HepG2 (cell line): ENCODE measurements at regions not wholly inside any gene's neighbourhood (a gene's known extent, or its start where the extent isn't known, plus 50 kb on each side); places are given as distances from the start of the nearest gene placed in this dataset.

Experiments used
- ATAC-seq: fragments of 200-7000 bp; cut with Tn5 transposase; 3 replicates; pipeline ENCODE4 v1.9.1; 2020; ENCODE audit warnings: mild to moderate bottlenecking, moderate library complexity
- BruUV-seq: library from RNA; stranded (reverse); fragments of 400-500 nt; replicated peaks from 2 replicates; lab custom pipeline; 2021; lab: Mats Ljungman, UMichigan
- CTCF ChIA-PET: fragments of 300-600 bp; formaldehyde crosslinking; extraction: SDS; loops from one replicate; lab custom pipeline; 2021; ENCODE audit warnings: low total read pairs, inconsistent platforms, low intra/inter-chr PET ratio; lab: Yijun Ruan, JAX
- POLR2A ChIA-PET: fragments of 350-600 bp; sonication (Branson Sonifier 250); formaldehyde crosslinking; loops from one replicate; lab custom pipeline; 2020; ENCODE audit warnings: antibody characterized with exemption, inconsistent platforms; lab: Yijun Ruan, JAX
- DNase-seq: peaks from one replicate; pipeline ENCODE4 v3.0.0-alpha.2; 2015; ENCODE audit warnings: low spot score
- FAIRE-seq: peaks from 3 replicates; lab custom pipeline; 2011; peaks lifted over from hg19 to GRCh38; lab: Jason Lieb, UNC
- H2AFZ ChIP-seq: one replicate; pipeline ENCODE4 v1.6.1; 2011; ENCODE audit warnings: low read length, inconsistent platforms
- H3K27ac ChIP-seq: fragments of 300-600 bp; 3 replicates; pipeline ENCODE4 v1.8.0; 2011; ENCODE audit warnings: mixed run types, mild to moderate bottlenecking, mixed read lengths, low read length, inconsistent platforms; ENCODE audit not compliant: insufficient read depth; ENCODE audit errors: extremely low read length
- H3K27me3 ChIP-seq, 2 experiments: fragments of 200-600 bp in 1 of 2; 2 replicates in 1 of 2; 3 replicates in 1 of 2; pipeline versions ENCODE4 v1.6.0 to v1.8.0; 2011; ENCODE audit warnings: low read length in 2 of 2, mild to moderate bottlenecking in 2 of 2, moderate library complexity in 2 of 2, inconsistent platforms in 1 of 2; ENCODE audit not compliant: insufficient read depth in 2 of 2, control insufficient read depth in 1 of 2
- H3K36me3 ChIP-seq, 2 experiments: fragments of 200-600 bp in 1 of 2; replicated peaks in 1 of 2; 2 replicates in 1 of 2; 3 replicates in 1 of 2; pipeline versions ENCODE4 v1.5.1 to v1.8.0; 2011; ENCODE audit warnings: low read length in 2 of 2, inconsistent platforms in 1 of 2; ENCODE audit not compliant: insufficient read depth in 2 of 2, control insufficient read depth in 1 of 2
- H3K4me1 ChIP-seq: 2 replicates; pipeline ENCODE4 v1.5.1; 2012; ENCODE audit warnings: low read length, inconsistent platforms; ENCODE audit not compliant: insufficient read depth
- H3K4me2 ChIP-seq: 2 replicates; pipeline ENCODE4 v1.6.0; 2011; ENCODE audit warnings: low read depth, low read length, inconsistent platforms
- H3K4me3 ChIP-seq, 3 experiments: fragments of 200-600 bp in 1 of 3; sonication (generic), shearing (Covaris generic) in 1 of 3; replicated peaks in 1 of 3; 2 replicates each; pipeline ENCODE4 v1.5.1; 2011 to 2016; ENCODE audit warnings: low read length in 3 of 3, inconsistent platforms in 2 of 3, low read depth in 2 of 3, mild to moderate bottlenecking in 2 of 3, control low read depth in 1 of 3, mixed read lengths in 1 of 3; ENCODE audit not compliant: insufficient read depth in 1 of 3
- H3K79me2 ChIP-seq: one replicate; pipeline ENCODE4 v1.6.1; 2011; ENCODE audit warnings: low read length, inconsistent platforms; ENCODE audit not compliant: insufficient read depth
- H3K9ac ChIP-seq: 2 replicates; pipeline ENCODE4 v1.6.0; 2011; ENCODE audit warnings: mild to moderate bottlenecking, low read depth, low read length, inconsistent platforms; ENCODE audit not compliant: insufficient read depth
- H3K9me3 ChIP-seq: 2 replicates; pipeline ENCODE4 v1.5.1; 2012; ENCODE audit warnings: mild to moderate bottlenecking, low read length
- H4K20me1 ChIP-seq: 2 replicates; pipeline ENCODE4 v1.6.0; 2011; ENCODE audit warnings: inconsistent platforms, mild to moderate bottlenecking, low read length, moderate library complexity; ENCODE audit not compliant: insufficient read depth
- ARNT ChIP-seq: fragments of 450-650 bp; IDR thresholded peaks from 2 replicates; pipeline ENCODE4 v1.6.1; 2017
- CBFB ChIP-seq: sonication (generic); formaldehyde crosslinking; IDR thresholded peaks from 2 replicates; pipeline ENCODE4 v1.4.0; 2020; ENCODE audit warnings: missing genetic modification reagents
- MED8 ChIP-seq: sonication (generic); formaldehyde crosslinking; IDR thresholded peaks from 2 replicates; pipeline ENCODE4 v1.8.1; 2023; ENCODE audit warnings: mild to moderate bottlenecking, missing genetic modification reagents; ENCODE audit not compliant: insufficient replicate concordance
- MEF2D ChIP-seq: sonication (generic); formaldehyde crosslinking; IDR thresholded peaks from 2 replicates; pipeline ENCODE4 v1.5.1; 2020; ENCODE audit warnings: mild to moderate bottlenecking, missing genetic modification reagents
- TCF12 ChIP-seq, 2 experiments: fragments of 450-650 bp in 1 of 2; sonication (generic) in 1 of 2; formaldehyde crosslinking in 1 of 2; IDR thresholded peaks; 2 replicates each; pipeline versions ENCODE4 v1.6.1 to v1.8.0; 2017 to 2022; ENCODE audit warnings: antibody characterized with exemption in 1 of 2, mild to moderate bottlenecking in 1 of 2, missing genetic modification reagents in 1 of 2, moderate library complexity in 1 of 2
- TEAD2 ChIP-seq: sonication (generic); formaldehyde crosslinking; IDR thresholded peaks from 2 replicates; pipeline ENCODE4 v1.9.0; 2021; ENCODE audit warnings: missing genetic modification reagents
- ZNF235 ChIP-seq: sonication (generic); formaldehyde crosslinking; IDR thresholded peaks from 2 replicates; pipeline ENCODE4 v1.8.1; 2023; ENCODE audit warnings: mild to moderate bottlenecking, missing genetic modification reagents, borderline replicate concordance
- ZNF552 ChIP-seq: sonication (generic); formaldehyde crosslinking; IDR thresholded peaks from 2 replicates; pipeline ENCODE4 v1.9.0; 2022; ENCODE audit warnings: missing genetic modification reagents, mild to moderate bottlenecking, borderline replicate concordance
- ZNF7 ChIP-seq: IDR thresholded peaks from 2 replicates; pipeline ENCODE4 v1.6.1; 2016; ENCODE audit warnings: missing biosample characterization, missing genetic modification reagents
- ZNF768 ChIP-seq: sonication (generic); formaldehyde crosslinking; IDR thresholded peaks from 2 replicates; pipeline ENCODE4 v1.4.0; 2020; ENCODE audit warnings: missing genetic modification reagents
- WGBS: methylation state at CpG from one replicate; pipeline ENCODE4 v1.1.6; 2017; ENCODE audit warnings: low lambda C conversion rate; 5-methylcytosine and 5-hydroxymethylcytosine counted together
- in situ Hi-C: cut with HindIII; loops from 2 replicates; pipeline ENCODE4 v1.10.0; 2017; ENCODE audit warnings: low pct_unique_long_range_greater_than_20kb; ENCODE audit not compliant: extremely low pct_ligation_motif_present
- intact Hi-C: fragments of 100-400 bp; cut with micrococcal nuclease; formaldehyde crosslinking; loops from one replicate; pipeline ENCODE4 v1.10.0; 2022; ENCODE audit not compliant: unreplicated experiment
- TF ChIP-seq, protein P1 (sequence below): IDR thresholded peaks from 2 replicates; pipeline ENCODE4 v1.6.1; 2016; ENCODE audit warnings: missing compliant biosample characterization, missing genetic modification reagents, borderline replicate concordance

DNA sequence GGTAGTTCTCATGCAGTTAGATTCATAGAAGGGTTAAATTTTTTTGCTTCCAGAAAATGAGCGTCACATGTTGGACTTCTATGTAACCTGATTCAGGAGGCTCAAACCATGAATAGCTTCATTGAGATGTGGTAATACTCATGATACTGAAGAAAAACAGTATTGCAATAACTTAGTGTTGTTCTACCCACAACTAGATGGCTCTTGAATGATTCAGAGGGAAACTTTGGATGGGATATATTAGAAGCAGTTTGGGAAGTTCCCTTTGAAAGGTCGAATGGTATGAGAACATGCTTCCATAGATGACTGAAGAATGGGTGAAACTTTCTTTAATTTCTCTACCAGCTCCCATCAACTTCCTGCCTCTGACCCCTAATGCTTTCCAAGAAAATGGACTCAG is 211.7 kb upstream of the PTGFR start:
- POLR2A ChIA-PET, result no interaction called here
- in situ Hi-C loops, result no loop called here
- no peaks in the 10 kb centered on the region for H3K79me2 ChIP-seq
- DNase-seq, result no peak
- no peak for ATAC-seq
- no peaks in the 10 kb centered on the region for H4K20me1 ChIP-seq
- no peak overlapping the region for H2AFZ ChIP-seq
- no peak overlapping the region for H3K4me3 ChIP-seq
- H3K9me3 ChIP-seq, result no peaks in the 10 kb centered on the region
- no peaks in the 10 kb centered on the region for H3K27me3 ChIP-seq
- intact Hi-C loops, result no loop called here
- H3K4me2 ChIP-seq, result no peak overlapping the region
- no peak overlapping the region for H3K27ac ChIP-seq
- 0% methylated on average over 2 of the region's 2 CpGs for WGBS
- CTCF ChIA-PET, result no interaction called here
- no peak for FAIRE-seq
- H3K9ac ChIP-seq, result no peak overlapping the region
- TF ChIP-seq MED8 (CRISPR knock-in tag) (no peak), ZNF7 (CRISPR knock-in tag) (no peak), ARNT (no peak), MEF2D (CRISPR knock-in tag) (no peak), CBFB (CRISPR knock-in tag) (no peak)
- TF ChIP-seq, protein P1, sequence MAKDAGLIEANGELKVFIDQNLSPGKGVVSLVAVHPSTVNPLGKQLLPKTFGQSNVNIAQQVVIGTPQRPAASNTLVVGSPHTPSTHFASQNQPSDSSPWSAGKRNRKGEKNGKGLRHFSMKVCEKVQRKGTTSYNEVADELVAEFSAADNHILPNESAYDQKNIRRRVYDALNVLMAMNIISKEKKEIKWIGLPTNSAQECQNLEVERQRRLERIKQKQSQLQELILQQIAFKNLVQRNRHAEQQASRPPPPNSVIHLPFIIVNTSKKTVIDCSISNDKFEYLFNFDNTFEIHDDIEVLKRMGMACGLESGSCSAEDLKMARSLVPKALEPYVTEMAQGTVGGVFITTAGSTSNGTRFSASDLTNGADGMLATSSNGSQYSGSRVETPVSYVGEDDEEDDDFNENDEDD (CRISPR knock-in tag), result no peak
- no peaks in the 10 kb centered on the region for H3K36me3 ChIP-seq
- H3K4me1 ChIP-seq, result no peaks in the 10 kb centered on the region
- no TSS peak for BruUV-seq

DNA sequence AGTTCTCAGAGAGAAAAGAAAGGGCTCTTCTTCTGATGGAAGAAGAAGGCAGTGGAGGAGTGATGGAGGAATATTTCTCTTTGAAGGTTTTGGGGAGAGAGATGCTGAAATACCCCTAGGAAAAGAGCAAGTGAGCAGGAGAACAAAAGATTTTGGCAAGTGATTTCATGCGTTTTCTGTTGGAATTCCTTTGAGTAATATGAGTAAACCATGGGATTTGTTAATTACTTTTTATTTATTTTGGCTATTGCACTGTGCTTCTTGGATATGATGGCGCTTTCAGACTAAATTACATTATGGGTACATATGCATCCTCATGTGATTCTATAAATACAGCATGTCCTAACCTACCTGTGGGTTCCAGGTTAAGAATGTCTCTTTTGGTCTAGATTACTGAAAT is 210.1 kb upstream of the PTGFR start:
- in situ Hi-C loops (no loop called here), intact Hi-C loops (no loop called here)
- ChIA-PET CTCF (no interaction called here), POLR2A (no interaction called here)
- 5% methylated on average over 2 of the region's 2 CpGs for WGBS
- H3K36me3 ChIP-seq, result no peaks in the 10 kb centered on the region
- no peak overlapping the region for H3K4me3 ChIP-seq
- no peaks in the 10 kb centered on the region for H3K79me2 ChIP-seq
- H3K4me2 ChIP-seq, result no peak overlapping the region
- FAIRE-seq, result no peak
- no peak overlapping the region for H3K27ac ChIP-seq
- no peaks in the 10 kb centered on the region for H3K4me1 ChIP-seq
- no peaks in the 10 kb centered on the region for H3K27me3 ChIP-seq
- ATAC-seq, result no peak
- DNase-seq, result no peak
- H2AFZ ChIP-seq, result no peak overlapping the region
- no TSS peak for BruUV-seq
- no peaks in the 10 kb centered on the region for H3K9me3 ChIP-seq
- no peak overlapping the region for H3K9ac ChIP-seq
- no peaks in the 10 kb centered on the region for H4K20me1 ChIP-seq
- TF ChIP-seq ZNF768 (CRISPR knock-in tag), result no peak
- no peak for TF ChIP-seq TCF12 (IDR thresholded peaks at IDR 0.05)
- no peak for TF ChIP-seq TCF12 (CRISPR knock-in tag; IDR thresholded peaks at IDR 0.05)
- TF ChIP-seq TEAD2, result no peak
- no peak for TF ChIP-seq ZNF552
- TF ChIP-seq ZNF235 (CRISPR knock-in tag), result no peak
